ENCODE measurements at regions not wholly inside any gene's neighbourhood (a gene's known extent, or its start where the extent isn't known, plus 50 kb on each side); places are given as distances from the start of the nearest gene placed in this dataset.

DNA sequence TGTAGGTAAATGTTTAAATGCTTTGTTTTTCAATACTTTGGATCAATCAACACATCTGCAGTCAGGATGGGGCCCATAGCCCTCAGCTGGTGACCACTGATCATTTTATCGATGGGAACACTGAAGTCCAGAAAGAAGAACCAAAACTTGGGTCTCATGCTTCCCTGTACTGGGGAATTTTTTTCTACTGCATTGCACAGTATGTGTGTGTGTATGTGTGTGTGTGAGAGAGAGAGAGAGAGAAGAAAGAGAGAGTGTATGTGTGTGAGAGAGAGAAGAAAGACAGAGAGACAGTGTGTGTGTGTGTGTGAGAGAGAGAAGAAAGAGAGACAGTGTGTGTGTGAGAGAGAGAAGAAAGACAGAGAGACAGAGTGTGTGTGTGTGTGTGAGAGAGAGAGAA lies 202.9 kb upstream of the MSX2 start:
- TF ChIP-seq CTCF (IDR thresholded peaks at IDR 0.05; ENCODE audit: extremely low read depth in 1 of 2, insufficient read depth in 1 of 2, low read depth in 1 of 2, low read length in 2 of 2) (no peak), EZH2 (IDR thresholded peaks at IDR 0.05; ENCODE audit: borderline replicate concordance, low read depth, low read length, severe bottlenecking) (no peak), MYC (IDR thresholded peaks at IDR 0.05; ENCODE audit: low read depth, low read length) (no peak), POLR2A (IDR thresholded peaks at IDR 0.05; ENCODE audit: low read depth, low read length) (no peak), POLR2AphosphoS5 (IDR thresholded peaks at IDR 0.05; ENCODE audit: insufficient read depth, low read depth, low read length) (no peak), GATA2 (IDR thresholded peaks at IDR 0.05; ENCODE audit: insufficient read depth, insufficient read length, low read depth, low read length) (no peak), FOS (IDR thresholded peaks at IDR 0.05; ENCODE audit: borderline replicate concordance, insufficient read depth, low read length) (no peak), JUN (IDR thresholded peaks at IDR 0.05; ENCODE audit: borderline replicate concordance, insufficient read depth, insufficient read length, low read depth) (no peak)
- TF ChIP-seq, protein P1, sequence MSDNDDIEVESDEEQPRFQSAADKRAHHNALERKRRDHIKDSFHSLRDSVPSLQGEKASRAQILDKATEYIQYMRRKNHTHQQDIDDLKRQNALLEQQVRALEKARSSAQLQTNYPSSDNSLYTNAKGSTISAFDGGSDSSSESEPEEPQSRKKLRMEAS (IDR thresholded peaks at IDR 0.05; ENCODE audit: insufficient read depth, insufficient read length) = no peak
